ENCODE measurements at regions not wholly inside any gene's neighbourhood (a gene's known extent, or its start where the extent isn't known, plus 50 kb on each side); places are given as distances from the start of the nearest gene placed in this dataset.

- intact Hi-C loops (cut with micrococcal nuclease), result no loop called here
- Mint-ChIP-seq H3K36me3 (ENCODE audit: low read depth) (no peaks in the 10 kb centered on the region), H3K4me1 (ENCODE audit: low read depth) (no peaks in the 10 kb centered on the region), H3K27ac (no peak overlapping the region), H3K4me3 (no peak overlapping the region), H3K27me3 (no peaks in the 10 kb centered on the region), H3K9me3 (peaks cover 2% of the 10 kb centered on the region)
Observed at GRCh38 chr15:45829336-45830153, 194.7 kb downstream of the SQOR start.

- Mint-ChIP-seq H3K27me3 (no peaks in the 10 kb centered on the region), H3K4me1 (ENCODE audit: low read depth) (no peaks in the 10 kb centered on the region), H3K27ac (no peak overlapping the region), H3K4me3 (no peak overlapping the region), H3K9me3 (no peaks in the 10 kb centered on the region), H3K36me3 (ENCODE audit: low read depth) (no peaks in the 10 kb centered on the region)
- intact Hi-C loops (cut with micrococcal nuclease), result no loop called here
Observed at GRCh38 chr15:45831787-45832186, 197.0 kb downstream of the SQOR start.

- Mint-ChIP-seq H3K9me3 (no peaks in the 10 kb centered on the region), H3K27ac (no peak overlapping the region), H3K36me3 (ENCODE audit: low read depth) (no peaks in the 10 kb centered on the region), H3K4me1 (ENCODE audit: low read depth) (no peaks in the 10 kb centered on the region), H3K27me3 (no peaks in the 10 kb centered on the region), H3K4me3 (no peak overlapping the region)
- intact Hi-C loops (cut with micrococcal nuclease), result no loop called here
Observed at GRCh38 chr15:45834622-45835021, 199.8 kb downstream of the SQOR start.

GRCh38 chr15:45842151-45842550 lies 207.3 kb downstream of the SQOR start:
- Mint-ChIP-seq H3K27me3 (peaks cover 9% of the 10 kb centered on the region), H3K4me1 (ENCODE audit: low read depth) (no peaks in the 10 kb centered on the region), H3K9me3 (peaks cover 4% of the 10 kb centered on the region), H3K4me3 (no peak overlapping the region), H3K36me3 (ENCODE audit: low read depth) (no peaks in the 10 kb centered on the region), H3K27ac (no peak overlapping the region)
- intact Hi-C loops (cut with micrococcal nuclease), result no loop called here

GRCh38 chr15:45847645-45848044 lies 212.8 kb downstream of the SQOR start:
- Mint-ChIP-seq H3K4me3 (no peak overlapping the region), H3K27me3 (peaks cover 2% of the 10 kb centered on the region), H3K36me3 (ENCODE audit: low read depth) (no peaks in the 10 kb centered on the region), H3K9me3 (peaks cover 21% of the 10 kb centered on the region), H3K4me1 (ENCODE audit: low read depth) (no peaks in the 10 kb centered on the region), H3K27ac (no peak overlapping the region)
- intact Hi-C loops (cut with micrococcal nuclease), result no loop called here

GRCh38 chr15:45849136-45849535 lies 214.3 kb downstream of the SQOR start:
- H3K4me3 Mint-ChIP-seq, result no peak overlapping the region
- peaks cover 21% of the 10 kb centered on the region for H3K9me3 Mint-ChIP-seq
- no peaks in the 10 kb centered on the region for H3K36me3 Mint-ChIP-seq (ENCODE audit: low read depth)
- no peaks in the 10 kb centered on the region for H3K27me3 Mint-ChIP-seq
- intact Hi-C loops (cut with micrococcal nuclease), result no loop called here
- no peak overlapping the region for H3K27ac Mint-ChIP-seq
- no peaks in the 10 kb centered on the region for H3K4me1 Mint-ChIP-seq (ENCODE audit: low read depth)

GRCh38 chr15:45854455-45855202 lies 219.8 kb downstream of the SQOR start:
- Mint-ChIP-seq H3K27me3 (no peaks in the 10 kb centered on the region), H3K27ac (no peak overlapping the region), H3K4me1 (ENCODE audit: low read depth) (no peaks in the 10 kb centered on the region), H3K36me3 (ENCODE audit: low read depth) (no peaks in the 10 kb centered on the region), H3K9me3 (peaks cover 11% of the 10 kb centered on the region), H3K4me3 (no peak overlapping the region)
- intact Hi-C loops (cut with micrococcal nuclease), result no loop called here

GRCh38 chr15:45855210-45855906 lies 220.5 kb downstream of the SQOR start:
- no peak overlapping the region for H3K27ac Mint-ChIP-seq
- intact Hi-C loops (cut with micrococcal nuclease), result no loop called here
- no peaks in the 10 kb centered on the region for H3K4me1 Mint-ChIP-seq (ENCODE audit: low read depth)
- H3K36me3 Mint-ChIP-seq (ENCODE audit: low read depth), result no peaks in the 10 kb centered on the region
- H3K4me3 Mint-ChIP-seq, result no peak overlapping the region
- no peaks in the 10 kb centered on the region for H3K27me3 Mint-ChIP-seq
- peaks cover 5% of the 10 kb centered on the region for H3K9me3 Mint-ChIP-seq

GRCh38 chr15:45855907-45856579 lies 221.2 kb downstream of the SQOR start:
- Mint-ChIP-seq H3K27ac (no peak overlapping the region), H3K27me3 (no peaks in the 10 kb centered on the region), H3K4me1 (ENCODE audit: low read depth) (no peaks in the 10 kb centered on the region), H3K36me3 (ENCODE audit: low read depth) (no peaks in the 10 kb centered on the region), H3K4me3 (no peak overlapping the region), H3K9me3 (no peaks in the 10 kb centered on the region)
- intact Hi-C loops (cut with micrococcal nuclease), result no loop called here

- Mint-ChIP-seq H3K4me1 (ENCODE audit: low read depth) (no peaks in the 10 kb centered on the region), H3K9me3 (no peaks in the 10 kb centered on the region), H3K27ac (no peak overlapping the region), H3K36me3 (ENCODE audit: low read depth) (no peaks in the 10 kb centered on the region), H3K27me3 (no peaks in the 10 kb centered on the region), H3K4me3 (no peak overlapping the region)
- intact Hi-C loops (cut with micrococcal nuclease), result no loop called here
Observed at GRCh38 chr15:45857291-45857690, 222.5 kb downstream of the SQOR start.

GRCh38 chr15:45858491-45858890 lies 223.7 kb downstream of the SQOR start:
- no peak overlapping the region for H3K4me3 Mint-ChIP-seq
- H3K27ac Mint-ChIP-seq, result no peak overlapping the region
- intact Hi-C loops (cut with micrococcal nuclease), result no loop called here
- H3K9me3 Mint-ChIP-seq, result no peaks in the 10 kb centered on the region
- H3K36me3 Mint-ChIP-seq (ENCODE audit: low read depth), result no peaks in the 10 kb centered on the region
- H3K27me3 Mint-ChIP-seq, result no peaks in the 10 kb centered on the region
- no peaks in the 10 kb centered on the region for H3K4me1 Mint-ChIP-seq (ENCODE audit: low read depth)

- Mint-ChIP-seq H3K4me3 (no peak overlapping the region), H3K27ac (no peak overlapping the region), H3K36me3 (ENCODE audit: low read depth) (no peaks in the 10 kb centered on the region), H3K27me3 (no peaks in the 10 kb centered on the region), H3K9me3 (no peaks in the 10 kb centered on the region), H3K4me1 (ENCODE audit: low read depth) (no peaks in the 10 kb centered on the region)
- intact Hi-C loops (cut with micrococcal nuclease), result no loop called here
Observed at GRCh38 chr15:45862034-45862433, 227.2 kb downstream of the SQOR start.

- no peak overlapping the region for H3K4me3 Mint-ChIP-seq
- H3K9me3 Mint-ChIP-seq, result no peaks in the 10 kb centered on the region
- no peaks in the 10 kb centered on the region for H3K27me3 Mint-ChIP-seq
- no peaks in the 10 kb centered on the region for H3K36me3 Mint-ChIP-seq (ENCODE audit: low read depth)
- H3K4me1 Mint-ChIP-seq (ENCODE audit: low read depth), result no peaks in the 10 kb centered on the region
- H3K27ac Mint-ChIP-seq, result no peak overlapping the region
- intact Hi-C loops (cut with micrococcal nuclease), result no loop called here
Observed at GRCh38 chr15:45863881-45864580, 229.2 kb downstream of the SQOR start.
